GM12872 (cell line): ENCODE measurements at regions not wholly inside any gene's neighbourhood (a gene's known extent, or its start where the extent isn't known, plus 50 kb on each side); places are given as distances from the start of the nearest gene placed in this dataset.

Experiments
- TF ChIP-seq, protein P1 (sequence below): IDR thresholded peaks from 3 replicates; pipeline ENCODE4 v1.5.1; 2011; ENCODE audit warnings: low read depth, mild to moderate bottlenecking, low read length, moderate library complexity; ENCODE audit not compliant: insufficient read depth

GRCh38 chr3:66583424-66584040 is 82.7 kb upstream of the LRIG1 start:
- TF ChIP-seq, protein P1, sequence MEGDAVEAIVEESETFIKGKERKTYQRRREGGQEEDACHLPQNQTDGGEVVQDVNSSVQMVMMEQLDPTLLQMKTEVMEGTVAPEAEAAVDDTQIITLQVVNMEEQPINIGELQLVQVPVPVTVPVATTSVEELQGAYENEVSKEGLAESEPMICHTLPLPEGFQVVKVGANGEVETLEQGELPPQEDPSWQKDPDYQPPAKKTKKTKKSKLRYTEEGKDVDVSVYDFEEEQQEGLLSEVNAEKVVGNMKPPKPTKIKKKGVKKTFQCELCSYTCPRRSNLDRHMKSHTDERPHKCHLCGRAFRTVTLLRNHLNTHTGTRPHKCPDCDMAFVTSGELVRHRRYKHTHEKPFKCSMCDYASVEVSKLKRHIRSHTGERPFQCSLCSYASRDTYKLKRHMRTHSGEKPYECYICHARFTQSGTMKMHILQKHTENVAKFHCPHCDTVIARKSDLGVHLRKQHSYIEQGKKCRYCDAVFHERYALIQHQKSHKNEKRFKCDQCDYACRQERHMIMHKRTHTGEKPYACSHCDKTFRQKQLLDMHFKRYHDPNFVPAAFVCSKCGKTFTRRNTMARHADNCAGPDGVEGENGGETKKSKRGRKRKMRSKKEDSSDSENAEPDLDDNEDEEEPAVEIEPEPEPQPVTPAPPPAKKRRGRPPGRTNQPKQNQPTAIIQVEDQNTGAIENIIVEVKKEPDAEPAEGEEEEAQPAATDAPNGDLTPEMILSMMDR: no peak

GRCh38 chr3:66585520-66586095 is 84.8 kb upstream of the LRIG1 start:
- TF ChIP-seq, protein P1: no peak

DNA sequence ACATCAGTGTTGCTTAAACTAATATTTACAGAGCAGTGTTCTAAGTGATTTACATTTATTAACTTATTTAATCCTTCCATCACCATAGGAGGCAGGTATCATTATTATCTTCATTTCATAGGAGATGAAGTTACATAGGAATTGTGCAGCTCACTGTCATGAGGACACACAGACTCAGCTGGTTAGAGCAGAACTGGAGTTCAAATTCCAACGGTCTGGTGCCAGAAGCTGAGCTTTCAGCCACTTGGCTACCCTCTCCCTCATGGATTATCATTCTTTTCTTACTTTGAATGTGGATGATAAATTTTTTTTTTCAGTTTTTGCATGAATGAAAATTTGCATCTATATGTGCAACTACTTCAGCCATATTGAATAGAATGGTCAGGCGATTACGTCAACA is 86.0 kb upstream of the LRIG1 start:
- TF ChIP-seq, protein P1: no peak

GRCh38 chr3:66588340-66588847 is 87.6 kb upstream of the LRIG1 start:
- TF ChIP-seq, protein P1: no peak

DNA sequence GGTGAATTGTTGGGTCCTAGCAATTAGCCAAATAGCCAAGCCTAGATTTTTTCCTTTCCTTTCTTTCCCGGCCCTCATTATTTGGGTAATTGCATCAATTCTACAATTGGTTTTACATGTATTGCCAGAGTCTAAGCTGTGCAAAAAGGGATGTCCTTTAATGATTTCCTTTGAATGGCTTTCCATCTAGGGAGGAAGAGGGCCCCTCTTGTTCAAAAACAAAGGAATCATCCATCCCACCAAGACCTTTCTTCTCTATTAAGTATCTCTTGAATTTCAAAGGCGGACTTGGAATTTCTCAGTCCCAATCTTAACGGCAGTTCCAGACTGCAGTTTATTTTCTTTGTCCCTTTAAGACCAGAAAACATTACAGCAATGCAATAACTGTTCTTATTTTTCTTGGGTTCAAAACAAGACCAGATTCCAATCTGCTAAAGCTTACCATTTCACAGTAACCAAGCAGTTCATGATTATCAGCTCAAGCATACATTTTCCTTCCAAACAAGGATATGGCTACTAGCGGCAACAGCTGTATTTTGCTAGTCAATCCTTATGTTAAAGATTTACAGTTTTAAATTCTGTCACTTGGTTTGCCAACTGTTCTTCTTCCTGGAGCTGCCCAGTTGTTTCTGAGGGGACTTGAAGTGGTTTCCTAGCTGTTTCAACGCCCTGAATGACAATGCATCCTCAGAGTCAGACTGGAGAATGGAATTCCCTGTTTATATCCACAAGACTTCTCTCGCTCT is 91.4 kb upstream of the LRIG1 start:
- TF ChIP-seq, protein P1: no peak

- TF ChIP-seq, protein P1: no peak
Observed at GRCh38 chr3:66592927-66593625, 92.3 kb upstream of the LRIG1 start.

DNA sequence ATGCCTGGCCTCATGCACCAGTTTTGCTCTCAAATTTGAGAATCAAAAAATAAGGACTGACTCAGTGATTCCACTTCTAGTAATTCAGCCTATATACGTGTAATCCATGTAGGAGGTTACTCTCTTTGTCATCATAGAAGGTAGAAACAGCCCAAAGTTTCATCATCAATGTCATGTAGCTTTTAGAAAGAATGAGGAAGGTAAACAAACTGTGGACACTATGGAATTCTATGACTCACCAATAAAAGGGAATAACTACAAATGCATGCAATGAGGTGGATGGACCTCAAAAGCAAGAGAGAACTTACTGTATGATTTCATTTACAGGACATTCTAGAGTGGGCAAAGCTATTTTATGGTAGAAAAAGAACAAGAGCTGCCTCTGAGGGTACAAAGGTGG is 93.2 kb upstream of the LRIG1 start:
- TF ChIP-seq, protein P1: no peak
